COLO668 (cell line): ENCODE measurements at regions not wholly inside any gene's neighbourhood (a gene's known extent, or its start where the extent isn't known, plus 50 kb on each side); places are given as distances from the start of the nearest gene placed in this dataset.
"Not testable (repeated sequence)": the region's sequence is repeated elsewhere in the genome, so short reads cannot be mapped to it uniquely, and the experiment has no call there.

Experiments
- DNase-seq: peaks from one replicate; lab custom pipeline; 2025; ENCODE audit not compliant: unreplicated experiment; lab: John Stamatoyannopoulos, UW

DNA sequence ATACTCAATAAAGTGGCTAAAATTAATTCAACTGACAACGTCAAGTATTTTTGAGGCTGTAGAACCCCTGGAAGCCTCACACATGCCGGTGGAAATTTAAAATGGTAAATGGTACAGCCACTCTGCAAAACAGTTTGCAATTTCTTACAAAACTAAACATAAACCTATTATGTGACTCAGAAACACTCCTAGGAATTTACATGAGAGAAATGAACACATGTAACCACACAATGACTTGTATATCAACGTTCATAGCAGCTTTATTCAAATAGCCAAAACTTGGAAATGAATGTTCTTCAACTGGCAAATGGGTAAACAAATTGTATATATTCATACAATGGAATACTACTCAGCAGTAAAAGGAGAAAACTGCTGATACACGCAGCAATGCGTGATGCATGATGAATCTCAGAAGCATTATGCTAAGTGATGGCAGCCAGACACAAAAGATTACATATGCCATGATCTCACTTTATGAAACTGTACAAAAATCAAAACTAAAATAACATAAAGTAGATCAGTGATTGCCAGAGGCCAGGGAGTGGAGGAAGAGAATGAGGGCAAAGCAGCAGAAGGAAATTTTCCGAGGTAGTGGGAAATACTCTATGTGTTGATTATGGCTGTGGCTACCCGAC is 112.5 kb downstream of the FAM50B start:
- DNase-seq, result no peak

- no peak for DNase-seq
These were observed 113.4 kb downstream of the FAM50B start for GRCh38 chr6:3962291-3963280.

DNA sequence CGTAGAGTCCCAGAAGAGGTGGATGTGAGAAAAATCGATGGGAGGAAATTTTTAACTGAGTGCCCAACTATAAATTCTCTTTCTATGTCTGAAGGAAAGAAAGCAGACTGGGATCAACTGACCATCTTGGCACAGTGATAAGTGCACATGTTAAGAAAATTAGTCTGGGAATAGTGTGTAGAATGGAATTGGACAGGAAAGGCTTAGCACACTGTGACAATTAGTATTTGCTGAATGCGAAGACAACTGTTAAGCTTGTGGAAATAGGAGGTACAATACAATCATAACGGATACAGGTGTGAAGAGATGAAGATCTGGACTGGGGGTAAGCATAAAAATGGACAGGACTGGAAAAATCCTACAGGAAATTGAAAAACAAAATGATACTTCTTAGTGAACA is 114.3 kb downstream of the FAM50B start:
- no peak for DNase-seq

- no peak for DNase-seq
These were observed 113.7 kb downstream of the FAM217A start for GRCh38 chr6:3965071-3965718.

DNA sequence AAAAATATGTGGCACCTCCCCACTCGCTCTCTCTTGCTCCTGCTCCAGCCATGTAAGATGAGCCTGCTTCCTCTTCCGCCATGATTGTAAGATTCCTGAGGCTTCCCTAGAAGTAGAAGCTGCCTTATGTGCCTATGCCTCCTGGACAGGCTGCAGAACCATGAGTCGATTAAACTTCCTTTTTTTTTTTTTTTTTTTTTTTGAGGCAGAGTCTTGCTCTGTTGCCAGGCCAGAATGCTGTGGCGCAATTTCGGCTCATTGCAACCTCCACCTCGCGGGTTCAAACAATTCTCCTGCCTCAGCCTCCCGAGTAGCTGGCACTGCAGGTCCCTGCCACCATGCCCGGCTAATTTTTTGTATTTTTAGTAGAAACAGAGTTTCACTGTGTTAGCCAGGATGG is 112.5 kb downstream of the FAM217A start:
- DNase-seq, result no peak

GRCh38 chr6:3970097-3970496 is 108.8 kb downstream of the FAM217A start:
- no peak for DNase-seq

DNA sequence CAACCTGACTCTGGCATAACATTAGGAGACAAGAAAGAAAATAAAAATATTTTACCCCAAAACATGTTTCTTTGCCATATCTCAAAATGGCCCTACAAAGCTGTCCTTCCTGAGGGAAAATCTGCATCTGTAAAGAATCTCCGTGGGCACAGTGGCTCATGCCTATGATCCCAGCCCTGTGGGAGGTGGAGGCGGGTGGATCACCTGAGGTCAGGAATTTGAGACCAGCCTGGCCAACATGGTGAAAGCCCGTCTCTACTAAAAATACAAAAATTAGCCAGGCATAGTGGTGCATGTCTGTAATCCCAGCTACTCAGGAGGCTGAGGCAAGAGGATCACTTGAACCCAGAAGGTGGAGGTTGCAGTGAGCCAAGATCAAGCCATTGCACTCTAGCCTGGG is 105.8 kb downstream of the FAM217A start:
- not testable (repeated sequence) for DNase-seq

DNA sequence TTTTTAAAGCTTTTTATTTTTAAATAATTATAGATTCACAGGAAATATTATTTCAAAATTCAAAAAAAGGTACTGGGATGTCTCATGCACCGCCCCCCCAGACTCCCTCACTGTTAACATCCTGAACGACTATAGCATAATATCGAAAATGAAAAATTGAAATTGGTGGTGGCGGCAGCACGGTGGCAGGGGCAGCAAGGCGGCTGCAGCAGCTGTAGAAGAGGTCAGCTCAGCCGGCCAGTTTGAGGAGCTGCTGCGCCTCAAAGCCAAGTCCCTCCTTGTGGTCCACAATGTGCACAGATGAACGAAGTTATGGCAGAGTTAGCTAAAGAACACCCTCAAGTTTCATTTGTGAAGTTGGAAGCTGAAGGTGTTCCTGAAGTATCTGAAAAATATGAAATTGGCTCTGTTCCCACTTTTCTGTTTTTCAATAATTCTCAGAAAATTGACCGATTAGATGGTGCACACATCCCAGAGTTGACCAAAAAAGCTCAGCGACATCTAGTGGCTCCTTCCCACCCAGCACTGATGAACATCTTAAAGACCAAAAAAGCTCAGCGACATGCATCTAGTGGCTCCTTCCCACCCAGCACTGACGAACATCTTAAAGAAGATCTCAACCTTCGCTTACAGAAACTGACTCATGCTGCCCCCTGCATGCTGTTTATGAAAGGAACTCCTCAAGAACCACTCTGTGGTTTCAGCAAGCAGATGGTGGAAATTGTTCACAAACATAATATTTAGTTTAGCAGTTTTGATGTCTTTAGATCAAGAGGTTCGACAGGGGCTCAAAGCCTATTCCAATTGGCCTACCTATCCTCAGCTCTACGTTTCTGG is 100.8 kb downstream of the FAM217A start:
- DNase-seq, result peak; percentile 2

- not testable (repeated sequence) for DNase-seq
These were observed 100.0 kb downstream of the FAM217A start for GRCh38 chr6:3978966-3979365.

DNA sequence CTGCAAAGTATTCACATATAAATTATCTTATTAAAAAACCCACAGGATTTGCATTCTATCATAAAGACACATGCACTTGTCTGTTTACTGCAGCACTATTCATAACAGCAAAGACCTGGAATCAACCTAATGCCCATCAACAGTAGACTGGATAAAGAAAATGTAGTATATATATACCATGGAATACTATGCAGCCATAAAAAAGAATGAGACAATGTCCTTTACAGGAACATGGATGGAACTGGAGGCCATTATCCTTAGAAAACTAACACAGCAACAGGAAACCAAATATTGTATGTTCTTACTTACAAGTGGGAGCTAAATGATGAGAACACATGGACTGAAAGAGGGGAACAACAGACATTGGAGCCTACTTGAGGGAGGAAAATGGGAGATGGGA is 97.0 kb downstream of the FAM217A start:
- DNase-seq, result no peak

DNA sequence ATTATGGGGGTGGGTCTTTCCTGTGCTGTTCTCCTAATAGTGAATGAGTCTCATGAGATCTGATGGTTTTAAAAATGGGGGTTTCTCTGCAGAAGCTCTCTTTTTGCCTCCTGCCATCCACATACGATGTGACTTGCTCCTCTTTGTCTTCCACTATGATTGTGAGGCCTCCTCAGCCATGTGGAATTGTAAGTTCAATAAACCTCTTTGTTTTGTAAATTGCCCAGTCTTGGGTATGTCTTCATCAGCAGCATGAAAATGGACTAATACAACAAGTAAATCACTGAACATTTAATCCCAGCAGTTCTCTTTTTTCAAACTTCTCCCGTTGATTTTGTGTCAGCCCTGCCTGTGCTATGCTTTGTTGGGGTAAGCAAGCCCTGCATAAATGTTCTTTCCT is 95.2 kb downstream of the FAM217A start:
- no peak for DNase-seq

GRCh38 chr6:3984494-3984893 is 94.4 kb downstream of the FAM217A start:
- no peak for DNase-seq

DNA sequence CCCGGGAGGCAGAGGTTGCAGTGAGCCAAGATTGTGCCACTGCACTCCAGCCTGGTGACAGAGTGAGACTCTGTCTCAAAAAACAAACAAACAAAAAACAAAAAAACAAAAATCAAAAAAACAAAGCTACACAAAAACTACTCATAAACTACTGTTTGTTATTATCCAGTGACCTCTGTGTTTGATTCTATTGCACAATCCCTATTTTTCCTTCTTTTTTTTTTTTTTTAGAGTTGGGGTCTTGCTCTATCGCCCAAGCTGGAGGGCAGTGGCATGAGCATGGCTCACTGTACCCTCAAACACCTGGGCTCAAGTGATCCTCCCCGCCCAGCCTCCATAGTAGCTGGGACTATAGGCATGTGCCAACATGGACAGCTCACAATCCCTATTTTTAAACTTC is 92.7 kb downstream of the FAM217A start:
- DNase-seq, result no peak

- no peak for DNase-seq
These were observed 91.9 kb downstream of the FAM217A start for GRCh38 chr6:3987053-3987452.

- DNase-seq, result no peak
These were observed 91.4 kb downstream of the FAM217A start for GRCh38 chr6:3987576-3987975.

- DNase-seq, result peak; percentile 52
These were observed 88.0 kb downstream of the FAM217A start for GRCh38 chr6:3990692-3991491.

DNA sequence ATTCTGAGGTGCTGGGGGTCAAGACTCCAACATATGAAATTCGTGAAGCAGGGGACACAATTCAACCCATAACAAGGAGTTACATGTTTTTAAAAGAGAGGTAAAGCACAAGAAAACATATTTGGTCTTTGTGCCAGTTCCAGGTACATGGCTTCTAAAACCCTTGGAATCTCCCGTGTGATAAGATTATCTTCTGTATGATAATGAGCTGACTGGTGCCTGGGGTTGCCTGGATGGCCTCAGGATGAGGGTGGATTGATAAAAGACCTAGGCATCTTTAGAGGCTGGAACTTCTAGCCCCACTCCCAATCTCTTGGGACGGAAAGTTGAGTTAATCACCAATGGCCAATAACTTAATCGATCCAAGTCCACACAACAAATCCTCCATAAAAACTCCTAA is 87.0 kb downstream of the FAM217A start:
- DNase-seq, result no peak

- DNase-seq, result no peak
These were observed 82.6 kb downstream of the FAM217A start for GRCh38 chr6:3996349-3996748.

DNA sequence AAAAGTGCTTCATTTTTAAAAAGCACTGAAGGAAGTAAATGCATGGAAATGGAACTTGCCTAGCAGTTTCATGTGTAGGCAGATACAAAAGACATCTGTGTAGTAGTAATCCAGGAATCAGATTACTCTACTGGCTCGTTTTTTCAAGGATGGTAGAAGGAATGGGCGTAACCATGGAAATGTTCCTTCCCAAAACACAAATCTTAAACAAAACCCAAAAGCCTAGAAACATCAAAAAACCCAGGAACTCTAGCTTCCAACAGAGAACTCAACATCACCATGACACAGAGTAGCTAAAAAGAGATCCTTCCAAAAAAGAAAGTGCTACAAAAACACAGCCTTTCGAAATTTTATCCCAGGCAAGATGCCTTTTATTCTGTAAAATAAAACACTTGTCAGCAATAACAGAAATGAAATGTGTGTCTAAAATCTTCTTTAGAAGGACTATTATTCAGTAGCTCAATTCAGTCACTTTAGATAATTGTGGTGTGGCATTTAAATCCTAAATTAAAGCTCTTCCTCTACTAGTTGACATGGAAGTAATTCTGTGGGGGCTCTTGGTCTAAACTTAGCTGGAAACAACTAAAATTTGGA is 81.7 kb downstream of the FAM217A start:
- DNase-seq, result no peak
